CD14-positive monocyte (primary cell): ENCODE measurements at regions not wholly inside any gene's neighbourhood (a gene's known extent, or its start where the extent isn't known, plus 50 kb on each side); places are given as distances from the start of the nearest gene placed in this dataset.

ENCODE experiments used
- DNase-seq, 3 donors: peaks; one replicate each; pipeline ENCODE4 v3.0.0-alpha.2; 2011 to 2022
- H2AFZ ChIP-seq: 2 replicates; pipeline ENCODE4 v1.6.0; 2012; ENCODE audit warnings: mild to moderate bottlenecking, low read depth, low read length, inconsistent platforms; ENCODE audit not compliant: insufficient read depth, poor library complexity, severe bottlenecking
- H3K27ac ChIP-seq, 2 donors: 1 replicate in 1 of 2; 2 replicates in 1 of 2; pipeline ENCODE4 v1.5.1; 2012 to 2013; ENCODE audit warnings: low read length in 2 of 2, control low read depth in 1 of 2, inconsistent platforms in 1 of 2, low read depth in 1 of 2, mild to moderate bottlenecking in 1 of 2
- H3K27me3 ChIP-seq, 2 donors: one replicate each; pipeline versions ENCODE4 v1.6.0 to v1.6.1; 2011 to 2013; ENCODE audit warnings: low read length in 2 of 2; ENCODE audit not compliant: control insufficient read depth in 2 of 2, insufficient read depth in 2 of 2
- H3K36me3 ChIP-seq, 2 donors: replicated peaks in 1 of 2; 1 replicate in 1 of 2; 2 replicates in 1 of 2; pipeline versions ENCODE4 v1.5.1 to v1.6.1; 2012 to 2013; ENCODE audit warnings: low read length in 2 of 2, control low read depth in 1 of 2, inconsistent platforms in 1 of 2, mild to moderate bottlenecking in 1 of 2; ENCODE audit not compliant: insufficient read depth in 2 of 2, control insufficient read depth in 1 of 2
- H3K4me1 ChIP-seq, 2 donors: 1 replicate in 1 of 2; 2 replicates in 1 of 2; pipeline versions ENCODE4 v1.5.1 to v1.6.1; 2012 to 2013; ENCODE audit warnings: low read length in 2 of 2, control low read depth in 1 of 2, inconsistent platforms in 1 of 2, mild to moderate bottlenecking in 1 of 2, moderate library complexity in 1 of 2; ENCODE audit not compliant: insufficient read depth in 2 of 2, control insufficient read depth in 1 of 2
- H3K4me2 ChIP-seq: replicated peaks from 2 replicates; pipeline ENCODE3; 2012; ENCODE audit warnings: low read length, moderate library complexity, mild to moderate bottlenecking; ENCODE audit not compliant: poor library complexity, severe bottlenecking; ENCODE audit errors: extremely low read depth
- H3K4me3 ChIP-seq, 3 experiments: fragments of 200-600 bp in 1 of 3; sonication (generic) in 1 of 3; replicated peaks in 1 of 3; 1 replicate in 2 of 3; 2 replicates in 1 of 3; pipeline ENCODE4 v1.5.1; 2011 to 2013; ENCODE audit warnings: low read length in 3 of 3, mild to moderate bottlenecking in 3 of 3, control low read depth in 2 of 3, low read depth in 2 of 3, inconsistent platforms in 1 of 3, moderate library complexity in 1 of 3
- H3K79me2 ChIP-seq: 2 replicates; pipeline ENCODE4 v1.6.0; 2012; ENCODE audit warnings: mild to moderate bottlenecking, control low read depth, inconsistent platforms, low read length, moderate library complexity; ENCODE audit not compliant: insufficient read depth
- H3K9ac ChIP-seq: 2 replicates; pipeline ENCODE4 v1.6.0; 2017; ENCODE audit warnings: low read length, mild to moderate bottlenecking; ENCODE audit not compliant: insufficient read depth, poor library complexity, severe bottlenecking
- H3K9me3 ChIP-seq, 2 donors: replicated peaks in 1 of 2; 1 replicate in 1 of 2; 2 replicates in 1 of 2; pipeline versions ENCODE4 v1.5.1 to v1.6.1; 2012 to 2013; ENCODE audit warnings: low read length in 2 of 2, control low read depth in 1 of 2; ENCODE audit not compliant: control insufficient read depth in 1 of 2, insufficient read depth in 1 of 2
- H4K20me1 ChIP-seq: 2 replicates; pipeline ENCODE4 v1.6.0; 2012; ENCODE audit warnings: mild to moderate bottlenecking, low read length, control low read depth, moderate library complexity; ENCODE audit not compliant: insufficient read depth
- H3K27ac Mint-ChIP-seq, 7 donors: one replicate each; pipeline ENCODE4 v1.8.0; 2020; ENCODE audit warnings: mild to moderate bottlenecking in 7 of 7, mixed read lengths in 7 of 7, moderate library complexity in 6 of 7, inconsistent platforms in 2 of 7
- H3K27me3 Mint-ChIP-seq, 3 donors: one replicate each; pipeline ENCODE4 v1.8.0; 2021 to 2022; ENCODE audit warnings: low read depth in 3 of 3, mild to moderate bottlenecking in 3 of 3, mixed read lengths in 3 of 3, moderate library complexity in 3 of 3, inconsistent platforms in 1 of 3
- H3K36me3 Mint-ChIP-seq, 2 donors: one replicate each; pipeline ENCODE4 v1.8.0; 2020; ENCODE audit warnings: mixed read lengths in 2 of 2, inconsistent platforms in 1 of 2, mild to moderate bottlenecking in 1 of 2
- H3K4me1 Mint-ChIP-seq: one replicate; pipeline ENCODE4 v1.8.0; 2020; ENCODE audit warnings: mild to moderate bottlenecking, mixed read lengths
- H3K4me3 Mint-ChIP-seq, 2 donors: one replicate each; pipeline ENCODE4 v1.8.0; 2020; ENCODE audit warnings: mild to moderate bottlenecking in 2 of 2, mixed read lengths in 2 of 2, moderate library complexity in 1 of 2
- H3K9me3 Mint-ChIP-seq, 7 donors: one replicate each; pipeline ENCODE4 v1.8.0; 2020 to 2022; ENCODE audit warnings: mixed read lengths in 7 of 7, mild to moderate bottlenecking in 6 of 7, moderate library complexity in 6 of 7, inconsistent platforms in 2 of 7
- WGBS: methylation state at CpG from one replicate; pipeline ENCODE4 v1.1.5; 2013; ENCODE audit warnings: missing lambda C conversion rate; ENCODE audit not compliant: insufficient coverage; 5-methylcytosine and 5-hydroxymethylcytosine counted together
- intact Hi-C, 2 donors: fragments of 100-400 bp; cut with micrococcal nuclease; formaldehyde crosslinking; loops; one replicate each; pipeline versions ENCODE4 v1.15.0 to v1.15.1; 2023
- TF ChIP-seq, protein P1 (sequence below): fragments of 200-600 bp; IDR thresholded peaks from one replicate; pipeline ENCODE4 v1.8.0; 2022; ENCODE audit warnings: antibody characterized with exemption, mild to moderate bottlenecking

DNA sequence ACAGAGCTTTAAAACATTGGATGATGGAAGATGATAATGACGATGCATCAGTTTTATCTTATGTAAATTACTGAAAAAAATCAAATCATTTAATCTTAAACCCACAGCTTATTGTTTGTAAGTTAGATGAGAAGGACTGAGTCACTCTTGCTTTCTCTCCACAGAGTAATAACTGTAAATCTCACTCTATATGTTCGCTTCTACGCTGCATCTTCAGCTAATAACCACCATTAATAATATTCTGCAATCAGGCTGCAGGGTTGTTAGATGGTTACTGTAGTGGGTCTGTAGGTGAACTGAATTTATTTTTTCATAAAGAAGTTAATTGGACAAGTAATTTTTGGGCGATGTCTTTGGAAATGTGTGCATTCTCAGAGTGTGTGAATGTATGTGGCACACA is 260.0 kb downstream of the FAT3 start:
- Histone ChIP-seq H3K9me3 (peaks cover 0 to 4% of the 10 kb centered on the region in 2 donors), H2AFZ (no peak overlapping the region), H3K79me2 (no peaks in the 10 kb centered on the region), H4K20me1 (no peaks in the 10 kb centered on the region), H3K27me3 (no peaks in the 10 kb centered on the region), H3K4me1 (no peaks in the 10 kb centered on the region), H3K27ac (no peak overlapping the region), H3K36me3 (no peaks in the 10 kb centered on the region), H3K9ac (no peak overlapping the region), H3K4me2 (no peak overlapping the region), H3K4me3 (no peak overlapping the region)
- DNase-seq, result no peak
- peaks cover 1 to 11% (median 2%) of the 10 kb centered on the region in 7 donors for H3K9me3 Mint-ChIP-seq
- no CpG with 5 or more reads among the region's 4 CpGs for WGBS
- H3K27me3 Mint-ChIP-seq, result peaks cover 0 to 2% (median 0%) of the 10 kb centered on the region in 3 donors
- H3K4me1 Mint-ChIP-seq, result no peaks in the 10 kb centered on the region
- no peak overlapping the region for H3K27ac Mint-ChIP-seq
- TF ChIP-seq, protein P1, sequence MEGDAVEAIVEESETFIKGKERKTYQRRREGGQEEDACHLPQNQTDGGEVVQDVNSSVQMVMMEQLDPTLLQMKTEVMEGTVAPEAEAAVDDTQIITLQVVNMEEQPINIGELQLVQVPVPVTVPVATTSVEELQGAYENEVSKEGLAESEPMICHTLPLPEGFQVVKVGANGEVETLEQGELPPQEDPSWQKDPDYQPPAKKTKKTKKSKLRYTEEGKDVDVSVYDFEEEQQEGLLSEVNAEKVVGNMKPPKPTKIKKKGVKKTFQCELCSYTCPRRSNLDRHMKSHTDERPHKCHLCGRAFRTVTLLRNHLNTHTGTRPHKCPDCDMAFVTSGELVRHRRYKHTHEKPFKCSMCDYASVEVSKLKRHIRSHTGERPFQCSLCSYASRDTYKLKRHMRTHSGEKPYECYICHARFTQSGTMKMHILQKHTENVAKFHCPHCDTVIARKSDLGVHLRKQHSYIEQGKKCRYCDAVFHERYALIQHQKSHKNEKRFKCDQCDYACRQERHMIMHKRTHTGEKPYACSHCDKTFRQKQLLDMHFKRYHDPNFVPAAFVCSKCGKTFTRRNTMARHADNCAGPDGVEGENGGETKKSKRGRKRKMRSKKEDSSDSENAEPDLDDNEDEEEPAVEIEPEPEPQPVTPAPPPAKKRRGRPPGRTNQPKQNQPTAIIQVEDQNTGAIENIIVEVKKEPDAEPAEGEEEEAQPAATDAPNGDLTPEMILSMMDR, result no peak
- no peaks in the 10 kb centered on the region for H3K36me3 Mint-ChIP-seq
- no peak overlapping the region for H3K4me3 Mint-ChIP-seq
- intact Hi-C loops, result no loop called here

DNA sequence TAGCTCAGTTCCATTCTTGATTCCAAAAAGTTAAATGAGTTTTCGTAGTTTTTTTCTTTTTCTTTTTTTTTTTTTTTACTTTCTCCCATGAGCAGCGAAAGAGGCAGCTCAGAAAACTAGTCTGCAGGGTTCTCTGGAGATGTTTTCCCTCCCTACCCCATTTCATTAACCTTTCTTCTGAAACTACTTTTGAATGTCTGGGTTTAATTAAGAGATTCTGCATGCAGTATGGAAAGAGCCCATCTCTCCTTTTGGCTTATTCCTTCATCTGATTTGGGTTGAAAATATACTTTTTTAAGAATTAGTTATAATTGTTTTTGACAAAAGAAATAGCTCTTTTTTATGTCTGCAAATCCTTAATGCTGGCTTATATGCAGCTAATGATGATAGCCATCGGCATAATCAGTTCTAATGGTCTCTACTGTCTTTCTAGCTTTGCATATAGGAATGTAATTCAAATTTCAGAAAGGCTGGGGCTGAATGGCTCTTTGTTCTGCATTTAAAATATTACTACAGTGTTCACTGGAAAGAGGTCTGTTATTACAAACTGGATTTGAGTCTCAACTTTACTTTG is 265.3 kb downstream of the FAT3 start:
- Mint-ChIP-seq H3K27ac (no peak overlapping the region), H3K36me3 (no peaks in the 10 kb centered on the region), H3K9me3 (peaks cover 0 to 10% (median 1%) of the 10 kb centered on the region in 7 donors), H3K4me1 (no peaks in the 10 kb centered on the region), H3K4me3 (no peak overlapping the region), H3K27me3 (peaks cover 0 to 2% (median 0%) of the 10 kb centered on the region in 3 donors)
- Histone ChIP-seq H3K9ac (no peak overlapping the region), H3K27ac (no peak overlapping the region), H2AFZ (no peak overlapping the region), H3K4me1 (no peaks in the 10 kb centered on the region), H3K4me2 (no peak overlapping the region), H3K9me3 (no peaks in the 10 kb centered on the region), H3K36me3 (no peaks in the 10 kb centered on the region), H3K79me2 (no peaks in the 10 kb centered on the region), H3K4me3 (no peak overlapping the region), H3K27me3 (no peaks in the 10 kb centered on the region), H4K20me1 (no peaks in the 10 kb centered on the region)
- WGBS, result no CpG with 5 or more reads among the region's 3 CpGs
- no peak for DNase-seq
- intact Hi-C loops, result no loop called here
- TF ChIP-seq, protein P1, result no peak
